OCI-LY7 (cell line): ENCODE measurements at regions not wholly inside any gene's neighbourhood (a gene's known extent, or its start where the extent isn't known, plus 50 kb on each side); places are given as distances from the start of the nearest gene placed in this dataset.

Source experiments
- BruUV-seq: library from RNA; stranded (reverse); fragments of 400-500 nt; replicated peaks from 2 replicates; lab custom pipeline; 2021; lab: Mats Ljungman, UMichigan
- CTCF ChIA-PET: fragments of 300-600 bp; sonication (Branson Sonifier 250); formaldehyde crosslinking; loops from one replicate; lab custom pipeline; 2022; ENCODE audit warnings: antibody characterized with exemption; ENCODE audit not compliant: unreplicated experiment; lab: Charles Lee
- POLR2A ChIA-PET: fragments of 300-600 bp; sonication (Branson Sonifier 250); formaldehyde crosslinking; loops from one replicate; lab custom pipeline; 2022; ENCODE audit warnings: antibody characterized with exemption; lab: Charles Lee
- DNase-seq: peaks from one replicate; pipeline ENCODE4 v3.0.0-alpha.2; 2015; ENCODE audit warnings: low spot score
- H2AFZ ChIP-seq: fragments of 200-600 bp; sonication (generic), shearing (Covaris generic); 2 replicates; pipeline ENCODE4 v1.6.1; 2014; ENCODE audit warnings: mild to moderate bottlenecking, antibody characterized with exemption, low read length, moderate library complexity
- H3K27ac ChIP-seq: fragments of 200-600 bp; sonication (generic); 2 replicates; pipeline ENCODE4 v1.5.1; 2014; ENCODE audit warnings: mixed run types, low read depth, mild to moderate bottlenecking, moderate library complexity, low read length, inconsistent platforms; ENCODE audit not compliant: poor library complexity, severe bottlenecking
- H3K36me3 ChIP-seq: fragments of 200-600 bp; sonication (generic); 2 replicates; pipeline ENCODE4 v1.6.1; 2014; ENCODE audit warnings: mild to moderate bottlenecking, antibody characterized with exemption, low read length, moderate library complexity, mixed read lengths; ENCODE audit not compliant: insufficient read depth
- H3K4me1 ChIP-seq: fragments of 200-600 bp; sonication (generic); 2 replicates; pipeline ENCODE4 v1.5.1; 2014; ENCODE audit warnings: mild to moderate bottlenecking, low read length; ENCODE audit not compliant: insufficient read depth, poor library complexity, severe bottlenecking
- H3K4me2 ChIP-seq: fragments of 200-600 bp; sonication (generic); 2 replicates; pipeline ENCODE4 v1.6.1; 2014; ENCODE audit warnings: mild to moderate bottlenecking, low read length
- H3K4me3 ChIP-seq: fragments of 200-600 bp; sonication (generic); 2 replicates; pipeline ENCODE4 v1.5.1; 2014; ENCODE audit warnings: mild to moderate bottlenecking, low read depth, low read length; ENCODE audit not compliant: poor library complexity, severe bottlenecking
- H3K79me2 ChIP-seq: fragments of 200-600 bp; sonication (generic); 2 replicates; pipeline ENCODE4 v1.6.1; 2016; ENCODE audit warnings: low read depth, mild to moderate bottlenecking, low read length, moderate library complexity, mixed read lengths; ENCODE audit not compliant: insufficient read depth
- H3K9me2 ChIP-seq: fragments of 200-600 bp; sonication (generic); 2 replicates; pipeline ENCODE4 v1.6.1; 2016; ENCODE audit warnings: mild to moderate bottlenecking, low read length, mixed read lengths; ENCODE audit not compliant: insufficient read depth
- H3K9me3 ChIP-seq: fragments of 200-600 bp; sonication (generic); 2 replicates; pipeline ENCODE4 v1.6.1; 2014; ENCODE audit warnings: mild to moderate bottlenecking, mixed run types, low read length, mixed read lengths
- H4K20me1 ChIP-seq: fragments of 200-600 bp; sonication (generic); 2 replicates; pipeline ENCODE4 v1.6.1; 2014; ENCODE audit warnings: mild to moderate bottlenecking, antibody characterized with exemption, low read length, moderate library complexity, mixed read lengths; ENCODE audit not compliant: insufficient read depth
- CTCF ChIP-seq: fragments of 200-600 bp; sonication (generic); conservative IDR thresholded peaks from 2 replicates; pipeline ENCODE4 v1.5.1; 2014; ENCODE audit warnings: mild to moderate bottlenecking, antibody characterized with exemption, low read length, moderate library complexity, mixed read lengths
- EZH2phosphoT487 ChIP-seq: fragments of 200-600 bp; sonication (generic); IDR thresholded peaks from 2 replicates; pipeline ENCODE4 v1.6.1; 2018; ENCODE audit warnings: low read depth, borderline replicate concordance, mild to moderate bottlenecking, mixed run types, antibody characterized with exemption, low read length, moderate library complexity, mixed read lengths
- intact Hi-C: fragments of 100-400 bp; cut with micrococcal nuclease; formaldehyde crosslinking; loops from one replicate; pipeline ENCODE4 v1.10.0; 2022; ENCODE audit not compliant: unreplicated experiment

GRCh38 chr5:136439367-136439766, 74.0 kb upstream of the TRPC7 start:
- TF ChIP-seq CTCF (no peak), EZH2phosphoT487 (no peak)
- H3K27ac ChIP-seq = no peak overlapping the region
- H2AFZ ChIP-seq = no peak overlapping the region
- DNase-seq = no peak
- no TSS peak for BruUV-seq
- H3K79me2 ChIP-seq = no peaks in the 10 kb centered on the region
- H3K4me1 ChIP-seq = no peaks in the 10 kb centered on the region
- no peaks in the 10 kb centered on the region for H4K20me1 ChIP-seq
- peaks cover 6% of the 10 kb centered on the region; the same call in 1 of the 2 replicates for H3K9me3 ChIP-seq
- H3K4me3 ChIP-seq = no peak overlapping the region
- H3K4me2 ChIP-seq = no peak overlapping the region
- intact Hi-C loops = no loop called here
- CTCF ChIA-PET = no interaction called here
- POLR2A ChIA-PET = no interaction called here
- no peaks in the 10 kb centered on the region for H3K36me3 ChIP-seq
- no peaks in the 10 kb centered on the region for H3K9me2 ChIP-seq

- no peaks in the 10 kb centered on the region for H3K9me3 ChIP-seq
- no peaks in the 10 kb centered on the region for H3K9me2 ChIP-seq
- no peak overlapping the region for H2AFZ ChIP-seq
- H3K4me1 ChIP-seq = no peaks in the 10 kb centered on the region
- CTCF ChIA-PET = no interaction called here
- no TSS peak for BruUV-seq
- no peaks in the 10 kb centered on the region for H4K20me1 ChIP-seq
- intact Hi-C loops = no loop called here
- no peak for DNase-seq
- no peak overlapping the region for H3K4me3 ChIP-seq
- H3K27ac ChIP-seq = no peak overlapping the region
- TF ChIP-seq EZH2phosphoT487 (no peak), CTCF (no peak)
- no peaks in the 10 kb centered on the region for H3K79me2 ChIP-seq
- no peaks in the 10 kb centered on the region for H3K36me3 ChIP-seq
- no peak overlapping the region for H3K4me2 ChIP-seq
- POLR2A ChIA-PET = no interaction called here
These were observed 70.7 kb upstream of the TRPC7 start for GRCh38 chr5:136435946-136436543.

GRCh38 chr5:136434795-136435194, 69.5 kb upstream of the TRPC7 start:
- Histone ChIP-seq H4K20me1 (no peaks in the 10 kb centered on the region), H3K4me1 (no peaks in the 10 kb centered on the region), H2AFZ (no peak overlapping the region), H3K27ac (no peak overlapping the region), H3K36me3 (no peaks in the 10 kb centered on the region), H3K9me3 (no peaks in the 10 kb centered on the region), H3K4me2 (no peak overlapping the region), H3K9me2 (no peaks in the 10 kb centered on the region), H3K4me3 (no peak overlapping the region), H3K79me2 (no peaks in the 10 kb centered on the region)
- ChIA-PET POLR2A (no interaction called here), CTCF (no interaction called here)
- intact Hi-C loops = no loop called here
- no TSS peak for BruUV-seq
- TF ChIP-seq EZH2phosphoT487 (no peak), CTCF (no peak)
- no peak for DNase-seq
